Ishikawa (cell line): ENCODE measurements at regions not wholly inside any gene's neighbourhood (a gene's known extent, or its start where the extent isn't known, plus 50 kb on each side); places are given as distances from the start of the nearest gene placed in this dataset.

Experiments
- CEBPB ChIP-seq: IDR thresholded peaks from 2 replicates; pipeline ENCODE4 v1.6.1; 2012
- CREB1 ChIP-seq: IDR thresholded peaks from 2 replicates; pipeline ENCODE4 v1.6.1; 2012; ENCODE audit warnings: low read depth
- EGR1 ChIP-seq: IDR thresholded peaks from 2 replicates; pipeline ENCODE4 v1.6.1; 2012
- EP300 ChIP-seq: IDR thresholded peaks from 2 replicates; pipeline ENCODE4 v1.6.1; 2012; ENCODE audit warnings: borderline replicate concordance
- REST ChIP-seq: IDR thresholded peaks from 2 replicates; pipeline ENCODE4 v1.6.1; 2012; ENCODE audit warnings: low read depth, mild to moderate bottlenecking

- TF ChIP-seq CEBPB (peak; percentile 65), CREB1 (no peak), EP300 (peak; percentile 57; the same call in 1 of the 2 replicates), REST (no peak), EGR1 (no peak)
These were observed 63.0 kb downstream of the NCOR2 start for GRCh38 chr12:124504273-124505000.
